GM23338 (cell line): ENCODE measurements at regions not wholly inside any gene's neighbourhood (a gene's known extent, or its start where the extent isn't known, plus 50 kb on each side); places are given as distances from the start of the nearest gene placed in this dataset.

ENCODE experiments used
- ATAC-seq: fragments of 200-7000 bp; cut with Tn5 transposase; 3 replicates; pipeline ENCODE4 v1.9.1; 2020
- DNase-seq: peaks from one replicate; pipeline ENCODE4 v3.0.0-alpha.2; 2015; ENCODE audit warnings: low spot score
- H2AFZ ChIP-seq: fragments of 200-600 bp; sonication (generic); 2 replicates; pipeline ENCODE4 v1.8.0; 2016; ENCODE audit warnings: antibody characterized with exemption, mild to moderate bottlenecking, moderate library complexity
- H3F3A ChIP-seq: fragments of 200-600 bp; sonication (generic); replicated peaks from 2 replicates; pipeline ENCODE4 v1.8.0; 2017; ENCODE audit warnings: antibody characterized with exemption, mixed run types, low read depth
- H3K27ac ChIP-seq: fragments of 200-600 bp; sonication (generic); 2 replicates; pipeline ENCODE4 v1.6.1; 2016; ENCODE audit warnings: low read depth
- H3K27me3 ChIP-seq: fragments of 200-600 bp; sonication (generic); 2 replicates; pipeline ENCODE4 v1.8.0; 2016; ENCODE audit warnings: mild to moderate bottlenecking, mixed run types, moderate library complexity; ENCODE audit not compliant: insufficient read depth
- H3K36me3 ChIP-seq: fragments of 200-600 bp; sonication (generic); 2 replicates; pipeline ENCODE4 v1.8.0; 2016; ENCODE audit warnings: mild to moderate bottlenecking; ENCODE audit not compliant: insufficient read depth
- H3K4me1 ChIP-seq: fragments of 200-600 bp; sonication (generic); 2 replicates; pipeline ENCODE4 v1.8.0; 2016; ENCODE audit warnings: mild to moderate bottlenecking, moderate library complexity; ENCODE audit not compliant: insufficient read depth
- H3K4me2 ChIP-seq: fragments of 200-600 bp; sonication (generic); 2 replicates; pipeline ENCODE4 v1.7.1; 2017; ENCODE audit warnings: mixed run types
- H3K4me3 ChIP-seq: fragments of 200-600 bp; sonication (generic); 2 replicates; pipeline ENCODE4 v1.6.1; 2016; ENCODE audit warnings: mixed run types
- H3K79me2 ChIP-seq: fragments of 200-600 bp; sonication (generic); replicated peaks from 2 replicates; pipeline ENCODE4 v1.8.0; 2017; ENCODE audit warnings: mild to moderate bottlenecking; ENCODE audit not compliant: insufficient read depth
- H3K9me2 ChIP-seq: fragments of 200-600 bp; sonication (generic); 2 replicates; pipeline ENCODE4 v1.8.0; 2017; ENCODE audit not compliant: insufficient read depth
- H4K20me1 ChIP-seq: fragments of 200-600 bp; sonication (generic); replicated peaks from 2 replicates; pipeline ENCODE4 v1.8.0; 2017; ENCODE audit warnings: mild to moderate bottlenecking; ENCODE audit not compliant: insufficient read depth
- H3K27ac Mint-ChIP-seq: 2 replicates; pipeline ENCODE4 v1.8.0; 2020; ENCODE audit warnings: inconsistent platforms, mild to moderate bottlenecking, moderate library complexity, mixed read lengths
- H3K27me3 Mint-ChIP-seq: 3 replicates; pipeline ENCODE4 v1.8.0; 2022; ENCODE audit warnings: low read depth, mild to moderate bottlenecking, moderate library complexity, mixed read lengths, inconsistent platforms; ENCODE audit not compliant: insufficient read depth, poor library complexity
- H3K36me3 Mint-ChIP-seq: 3 replicates; pipeline ENCODE4 v1.8.0; 2021; ENCODE audit warnings: low read depth, mild to moderate bottlenecking, inconsistent platforms, moderate library complexity, mixed read lengths
- H3K4me1 Mint-ChIP-seq: 3 replicates; pipeline ENCODE4 v1.8.0; 2020; ENCODE audit warnings: mild to moderate bottlenecking, inconsistent platforms, mixed read lengths
- H3K4me3 Mint-ChIP-seq: 3 replicates; pipeline ENCODE4 v1.8.0; 2021; ENCODE audit warnings: moderate library complexity, mild to moderate bottlenecking, inconsistent platforms, mixed read lengths
- H3K9me3 Mint-ChIP-seq: 3 replicates; pipeline ENCODE4 v1.8.0; 2020; ENCODE audit warnings: moderate library complexity, mild to moderate bottlenecking, inconsistent platforms, mixed read lengths
- CREB1 ChIP-seq: fragments of 250-450 bp; sonication (Bioruptor Pico); IDR thresholded peaks from 2 replicates; pipeline ENCODE4 v1.5.0; 2020; ENCODE audit warnings: low read depth, mild to moderate bottlenecking, moderate library complexity
- EZH2 ChIP-seq: fragments of 200-600 bp; sonication (generic); IDR thresholded peaks from one replicate; pipeline ENCODE4 v1.8.0; 2017; ENCODE audit warnings: antibody characterized with exemption, mild to moderate bottlenecking, low read depth; ENCODE audit not compliant: unreplicated experiment
- EZH2phosphoT487 ChIP-seq: fragments of 200-600 bp; sonication (generic); IDR thresholded peaks from one replicate; pipeline ENCODE4 v1.8.1; 2018; ENCODE audit warnings: antibody characterized with exemption; ENCODE audit not compliant: unreplicated experiment
- NANOG ChIP-seq: IDR thresholded peaks from 2 replicates; pipeline ENCODE4 v1.6.1; 2016; ENCODE audit warnings: antibody characterized with exemption, borderline replicate concordance
- POLR2AphosphoS5 ChIP-seq: IDR thresholded peaks from 2 replicates; pipeline ENCODE4 v1.6.1; 2016; ENCODE audit warnings: antibody characterized with exemption, low read depth
- REST ChIP-seq: IDR thresholded peaks from one replicate; pipeline ENCODE4 v1.6.1; 2018; ENCODE audit warnings: antibody characterized with exemption; ENCODE audit not compliant: unreplicated experiment
- ZNF331 ChIP-seq: fragments of 250-450 bp; sonication (Bioruptor Pico); IDR thresholded peaks from 2 replicates; pipeline ENCODE4 v1.5.0; 2020; ENCODE audit warnings: low read depth, mild to moderate bottlenecking, moderate library complexity
- ZNF462 ChIP-seq: fragments of 250-450 bp; sonication (Bioruptor Pico); IDR thresholded peaks from 2 replicates; pipeline ENCODE4 v1.5.0; 2020; ENCODE audit warnings: mild to moderate bottlenecking, moderate library complexity
- TF ChIP-seq, protein P1 (sequence below): IDR thresholded peaks from 2 replicates; pipeline ENCODE4 v1.6.1; 2016; ENCODE audit warnings: antibody characterized with exemption
- TF ChIP-seq, protein P2 (sequence below), 2 experiments: fragments of 200-600 bp in 1 of 2; sonication (generic) in 1 of 2; conservative IDR thresholded peaks; 2 replicates each; pipeline versions ENCODE4 v1.5.1 to v1.6.1; 2016 to 2017; ENCODE audit warnings: antibody characterized with exemption in 2 of 2, low read depth in 2 of 2, mild to moderate bottlenecking in 2 of 2, moderate library complexity in 1 of 2

DNA sequence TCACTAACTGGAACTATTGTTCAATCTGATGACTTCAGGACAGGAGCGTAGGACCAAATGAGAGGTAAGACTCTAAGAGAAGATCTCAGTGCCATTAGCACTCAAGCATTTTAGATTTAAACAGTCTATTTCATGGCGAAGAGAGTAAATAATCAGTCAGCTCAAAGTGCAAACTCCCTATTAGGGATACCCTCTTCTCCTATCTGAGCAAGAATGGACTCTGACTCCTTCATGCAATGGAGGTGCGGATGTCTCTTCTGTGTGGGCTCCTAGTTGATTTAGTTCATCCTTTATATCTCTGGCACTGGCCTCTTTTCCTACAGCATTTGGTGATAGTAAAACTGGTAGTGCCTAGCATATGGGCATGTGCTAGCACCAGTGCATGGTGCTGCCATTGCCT is 144.6 kb downstream of the SMC2 start (continued):
- TF ChIP-seq, protein P1, sequence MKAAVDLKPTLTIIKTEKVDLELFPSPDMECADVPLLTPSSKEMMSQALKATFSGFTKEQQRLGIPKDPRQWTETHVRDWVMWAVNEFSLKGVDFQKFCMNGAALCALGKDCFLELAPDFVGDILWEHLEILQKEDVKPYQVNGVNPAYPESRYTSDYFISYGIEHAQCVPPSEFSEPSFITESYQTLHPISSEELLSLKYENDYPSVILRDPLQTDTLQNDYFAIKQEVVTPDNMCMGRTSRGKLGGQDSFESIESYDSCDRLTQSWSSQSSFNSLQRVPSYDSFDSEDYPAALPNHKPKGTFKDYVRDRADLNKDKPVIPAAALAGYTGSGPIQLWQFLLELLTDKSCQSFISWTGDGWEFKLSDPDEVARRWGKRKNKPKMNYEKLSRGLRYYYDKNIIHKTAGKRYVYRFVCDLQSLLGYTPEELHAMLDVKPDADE = no peak
- TF ChIP-seq EZH2 = no peak
- no peak for TF ChIP-seq CREB1 (CRISPR knock-in tag)
- TF ChIP-seq, protein P2, sequence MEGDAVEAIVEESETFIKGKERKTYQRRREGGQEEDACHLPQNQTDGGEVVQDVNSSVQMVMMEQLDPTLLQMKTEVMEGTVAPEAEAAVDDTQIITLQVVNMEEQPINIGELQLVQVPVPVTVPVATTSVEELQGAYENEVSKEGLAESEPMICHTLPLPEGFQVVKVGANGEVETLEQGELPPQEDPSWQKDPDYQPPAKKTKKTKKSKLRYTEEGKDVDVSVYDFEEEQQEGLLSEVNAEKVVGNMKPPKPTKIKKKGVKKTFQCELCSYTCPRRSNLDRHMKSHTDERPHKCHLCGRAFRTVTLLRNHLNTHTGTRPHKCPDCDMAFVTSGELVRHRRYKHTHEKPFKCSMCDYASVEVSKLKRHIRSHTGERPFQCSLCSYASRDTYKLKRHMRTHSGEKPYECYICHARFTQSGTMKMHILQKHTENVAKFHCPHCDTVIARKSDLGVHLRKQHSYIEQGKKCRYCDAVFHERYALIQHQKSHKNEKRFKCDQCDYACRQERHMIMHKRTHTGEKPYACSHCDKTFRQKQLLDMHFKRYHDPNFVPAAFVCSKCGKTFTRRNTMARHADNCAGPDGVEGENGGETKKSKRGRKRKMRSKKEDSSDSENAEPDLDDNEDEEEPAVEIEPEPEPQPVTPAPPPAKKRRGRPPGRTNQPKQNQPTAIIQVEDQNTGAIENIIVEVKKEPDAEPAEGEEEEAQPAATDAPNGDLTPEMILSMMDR (conservative IDR thresholded peaks at IDR 0.05; ENCODE audit: low read depth in 2 of 2) = no peak

DNA sequence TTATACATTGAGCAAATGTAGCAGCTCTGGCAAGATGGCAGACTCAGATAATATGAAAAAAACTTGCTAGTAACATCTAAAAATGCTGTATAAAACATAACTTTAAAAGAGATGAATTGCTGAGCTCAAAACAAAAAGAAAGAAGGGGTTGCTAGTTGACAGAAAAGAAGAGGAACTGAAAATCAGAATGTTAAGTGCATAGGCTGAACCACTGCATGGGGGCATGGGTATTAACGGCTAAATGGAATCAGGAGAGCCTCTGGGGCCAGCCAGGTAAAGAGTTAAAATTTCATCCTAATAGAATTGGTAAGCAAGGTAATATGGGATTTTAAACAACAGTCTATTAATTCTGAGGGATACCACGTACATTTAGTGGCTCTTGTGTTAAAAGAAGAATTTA is 146.8 kb downstream of the SMC2 start:
- H3K27me3 ChIP-seq = no peaks in the 10 kb centered on the region
- H2AFZ ChIP-seq = no peak overlapping the region
- DNase-seq = no peak
- no peak overlapping the region for H3K27ac ChIP-seq
- no peaks in the 10 kb centered on the region for H3K4me1 ChIP-seq
- no peaks in the 10 kb centered on the region for H4K20me1 ChIP-seq
- H3K27ac Mint-ChIP-seq = no peak overlapping the region
- H3K27me3 Mint-ChIP-seq = peaks cover 2% of the 10 kb centered on the region
- no peaks in the 10 kb centered on the region for H3K36me3 ChIP-seq
- peaks cover 4% of the 10 kb centered on the region; the same call in 2 of the 3 replicates for H3K36me3 Mint-ChIP-seq
- peaks cover 8% of the 10 kb centered on the region for H3K9me3 Mint-ChIP-seq
- H3K4me3 ChIP-seq = no peak overlapping the region
- H3F3A ChIP-seq = no peaks in the 10 kb centered on the region
- H3K4me3 Mint-ChIP-seq = no peak overlapping the region
- no peaks in the 10 kb centered on the region for H3K79me2 ChIP-seq
- no peak overlapping the region for H3K4me2 ChIP-seq
- ATAC-seq = no peak
- no peaks in the 10 kb centered on the region for H3K9me2 ChIP-seq
- no peaks in the 10 kb centered on the region for H3K4me1 Mint-ChIP-seq
- TF ChIP-seq POLR2AphosphoS5 (no peak), REST (no peak), EZH2 (no peak), CREB1 (CRISPR knock-in tag) (no peak), EZH2phosphoT487 (no peak), NANOG (no peak), ZNF462 (CRISPR knock-in tag) (no peak), ZNF331 (CRISPR knock-in tag) (no peak)
- TF ChIP-seq, protein P2 (conservative IDR thresholded peaks at IDR 0.05; ENCODE audit: low read depth in 2 of 2) = no peak
